ENCODE measurements at regions not wholly inside any gene's neighbourhood (a gene's known extent, or its start where the extent isn't known, plus 50 kb on each side); places are given as distances from the start of the nearest gene placed in this dataset.

DNA sequence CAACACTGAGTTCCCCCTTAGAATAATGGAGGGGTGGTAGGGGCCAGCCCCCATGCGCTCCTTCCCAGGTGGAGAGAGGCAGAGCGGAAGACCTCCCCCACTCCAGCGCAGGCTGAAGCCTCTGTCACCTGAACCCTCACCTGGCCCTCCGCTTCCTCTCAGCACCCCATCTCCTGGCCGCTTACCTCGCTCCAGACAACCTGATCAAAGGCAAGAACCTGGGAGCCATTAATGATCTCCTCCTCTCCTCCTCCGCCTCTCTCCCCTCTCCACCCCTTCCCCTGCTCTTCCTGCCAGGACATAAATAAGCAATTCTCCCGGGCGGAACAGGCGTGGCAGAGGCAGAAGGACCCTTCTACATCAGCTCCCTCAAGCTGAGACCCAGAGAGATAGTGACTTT, 110.2 kb upstream of the LHX1 start:
- Histone ChIP-seq H3K9ac (replicated peaks in 1 of 4; ENCODE audit: extremely low read depth in 1 of 4, low read depth in 3 of 4, low read length in 3 of 4) (no peak overlapping the region), H4K5ac (ENCODE audit: insufficient read length, low read depth, low read length) (no peak overlapping the region), H3K36me3 (ENCODE audit: control insufficient read depth in 2 of 4, insufficient read depth in 4 of 4, low read length in 3 of 4) (no peaks in the 10 kb centered on the region), H2BK12ac (ENCODE audit: low read depth, low read length) (no peak overlapping the region), H3K79me2 (ENCODE audit: control insufficient read depth in 1 of 2, insufficient read depth in 2 of 2, low read length in 2 of 2) (no peaks in the 10 kb centered on the region), H4K20me1 (replicated peaks in 1 of 2; ENCODE audit: control insufficient read depth in 1 of 2, insufficient read depth in 2 of 2, low read length in 2 of 2) (no peaks in the 10 kb centered on the region), H4K91ac (replicated peaks; ENCODE audit: insufficient read length, low read length) (no peak overlapping the region), H3K23ac (ENCODE audit: insufficient read length) (no peak overlapping the region), H3K18ac (ENCODE audit: extremely low read depth, low read length) (peak overlapping the region; percentile 42; the same call in 1 of the 2 replicates), H3K14ac (ENCODE audit: insufficient read length) (no peak overlapping the region), H2AK5ac (ENCODE audit: low read depth, low read length) (no peak overlapping the region), H2BK15ac (ENCODE audit: low read length) (no peak overlapping the region), H3K23me2 (ENCODE audit: low read depth, low read length) (no peaks in the 10 kb centered on the region), H2BK5ac (ENCODE audit: low read depth, low read length) (peak overlapping the region; percentile 10; the same call in 1 of the 2 replicates), H3K9me3 (ENCODE audit: insufficient read depth in 2 of 2, low read depth in 1 of 2, low read length in 1 of 2) (no peaks in the 10 kb centered on the region), H3K27me3 (replicated peaks in 1 of 4; ENCODE audit: control insufficient read depth in 3 of 4, extremely low read depth in 1 of 4, insufficient read depth in 3 of 4, low read length in 3 of 4) (peaks cover 0 to 2% (median 0%) of the 10 kb centered on the region in 4 experiments; a peak in 1 of 7 replicates), H3K56ac (replicated peaks; ENCODE audit: insufficient read length, low read depth, low read length) (no peak overlapping the region), H3K4me3 (ENCODE audit: extremely low read depth in 1 of 4, insufficient read depth in 2 of 4, low read depth in 3 of 4, low read length in 4 of 4) (no peak overlapping the region), H4K8ac (ENCODE audit: extremely low read depth, insufficient read depth, low read length) (no peak overlapping the region), H3K4me2 (ENCODE audit: insufficient read depth in 1 of 2, low read depth in 2 of 2, low read length in 2 of 2) (peak overlapping the region in 1 of 2 experiments; percentile 26; a peak in 1 of 4 replicates), H3K4ac (replicated peaks; ENCODE audit: insufficient read length, low read depth, low read length) (no peak overlapping the region), H2BK20ac (ENCODE audit: low read length) (peak overlapping the region; percentile 66; the same call in 1 of the 2 replicates), H2AFZ (ENCODE audit: low read length) (peak overlapping the region; percentile 86; the same call in 1 of the 2 replicates), H2BK120ac (replicated peaks; ENCODE audit: low read depth, low read length) (no peak overlapping the region), H3K79me1 (ENCODE audit: low read depth, low read length) (no peaks in the 10 kb centered on the region; the same call in 1 of the 2 replicates), H3K4me1 (replicated peaks in 1 of 4; ENCODE audit: control insufficient read depth in 3 of 4, insufficient read depth in 4 of 4, low read length in 3 of 4) (peaks cover 0 to 20% (median 14%) of the 10 kb centered on the region in 4 experiments; a peak in 6 of 7 replicates), H3K27ac (ENCODE audit: low read depth, low read length) (no peak overlapping the region)
- ChIA-PET CTCF (ENCODE audit: partially characterized antibody) (interaction anchor here (1.3 to 1.7 kb wide), 3 partner anchors 8 to 202 kb away, joined by 4 to 6 read pairs (median 5); no protein-coding TSS in a partner anchor), POLR2A (ENCODE audit: partially characterized antibody) (interaction anchor here (1.0 to 1.4 kb wide), 3 partner anchors 9 to 102 kb away, joined by 3 to 4 read pairs (median 3); no protein-coding TSS in a partner anchor)
- no peak for FAIRE-seq
- DNase-seq (ENCODE audit: low read depth in 1 of 2, low spot score in 2 of 2) = no peak
- TF ChIP-seq HDAC6 (IDR thresholded peaks at IDR 0.05; ENCODE audit: low read depth, low read length) (no peak), SP1 (IDR thresholded peaks at IDR 0.05; ENCODE audit: low read depth, low read length) (no peak), FOSL1 (IDR thresholded peaks at IDR 0.05; ENCODE audit: insufficient read depth, low read depth, low read length) (no peak), KDM1A (IDR thresholded peaks at IDR 0.05; ENCODE audit: borderline replicate concordance, low read length) (no peak), RBBP5 (IDR thresholded peaks at IDR 0.05; ENCODE audit: borderline replicate concordance, low read depth, low read length) (no peak), HDAC2 (IDR thresholded peaks at IDR 0.05; ENCODE audit: borderline replicate concordance in 1 of 2, low read depth in 2 of 2, low read length in 2 of 2) (no peak), POLR2A (IDR thresholded peaks at IDR 0.05; ENCODE audit: control extremely low read depth in 1 of 2, low read depth in 2 of 2, low read length in 2 of 2) (no peak), POU5F1 (IDR thresholded peaks at IDR 0.05; ENCODE audit: low read depth, low read length) (no peak), TCF12 (IDR thresholded peaks at IDR 0.05; ENCODE audit: low read depth, low read length) (no peak)
- 50% methylated on average over 9 of the region's 10 CpGs; no CpG with 5 or more reads in 1 of the 2 experiments for WGBS, 2 experiments (ENCODE audit: extremely low coverage in 1 of 2, insufficient coverage in 1 of 2, insufficient read length in 1 of 2, insufficient replicate concordance in 2 of 2, low coverage in 1 of 2, low lambda C conversion rate in 2 of 2, missing lambda C conversion rate in 1 of 2)
